Endodermal cell (in vitro differentiated cells): ENCODE measurements at regions not wholly inside any gene's neighbourhood (a gene's known extent, or its start where the extent isn't known, plus 50 kb on each side); places are given as distances from the start of the nearest gene placed in this dataset.

Source experiments
- DNase-seq: peaks from one replicate; pipeline ENCODE4 v3.0.0-alpha.2; 2017
- H3K27ac ChIP-seq: 2 replicates; pipeline ENCODE4 v1.5.1; 2013; ENCODE audit warnings: mild to moderate bottlenecking, low read depth, low read length, moderate library complexity
- H3K27me3 ChIP-seq: 2 replicates; pipeline ENCODE4 v1.6.1; 2013; ENCODE audit warnings: mild to moderate bottlenecking, low read length, moderate library complexity; ENCODE audit not compliant: insufficient read depth, control insufficient read depth, poor library complexity, severe bottlenecking
- H3K36me3 ChIP-seq: 2 replicates; pipeline ENCODE4 v1.7.0; 2013; ENCODE audit warnings: mild to moderate bottlenecking, low read length, moderate library complexity; ENCODE audit not compliant: control insufficient read depth, insufficient read depth
- H3K4me1 ChIP-seq: one replicate; pipeline ENCODE4 v1.7.0; 2013; ENCODE audit warnings: low read length; ENCODE audit not compliant: control insufficient read depth, insufficient read depth
- H3K4me3 ChIP-seq: 2 replicates; pipeline ENCODE4 v1.5.1; 2013; ENCODE audit warnings: mild to moderate bottlenecking, low read length, moderate library complexity
- H3K9ac ChIP-seq: 2 replicates; pipeline ENCODE4 v1.6.1; 2013; ENCODE audit warnings: mild to moderate bottlenecking, low read length, moderate library complexity; ENCODE audit not compliant: poor library complexity, severe bottlenecking; ENCODE audit errors: extremely low read depth
- H3K9me3 ChIP-seq: 2 replicates; pipeline ENCODE4 v1.6.1; 2013; ENCODE audit warnings: mild to moderate bottlenecking, low read length, moderate library complexity; ENCODE audit not compliant: control insufficient read depth
- H3K27ac Mint-ChIP-seq: 2 replicates; pipeline ENCODE4 v1.8.0; 2020; ENCODE audit warnings: mixed read lengths
- H3K27me3 Mint-ChIP-seq: 2 replicates; pipeline ENCODE4 v1.8.0; 2021; ENCODE audit warnings: mild to moderate bottlenecking, mixed read lengths; ENCODE audit not compliant: insufficient read depth
- H3K36me3 Mint-ChIP-seq: 2 replicates; pipeline ENCODE4 v1.8.0; 2020; ENCODE audit warnings: low read depth, mixed read lengths
- H3K4me1 Mint-ChIP-seq: 2 replicates; pipeline ENCODE4 v1.8.0; 2020; ENCODE audit warnings: mixed read lengths
- H3K4me3 Mint-ChIP-seq: 2 replicates; pipeline ENCODE4 v1.8.0; 2020; ENCODE audit warnings: mild to moderate bottlenecking, moderate library complexity, mixed read lengths
- H3K9me3 Mint-ChIP-seq: 2 replicates; pipeline ENCODE4 v1.8.0; 2020; ENCODE audit warnings: mild to moderate bottlenecking, mixed read lengths
- CTCF ChIP-seq: fragments of 200-600 bp; sonication (generic); conservative IDR thresholded peaks from 2 replicates; pipeline ENCODE4 v1.5.0; 2021; ENCODE audit warnings: antibody characterized with exemption, mild to moderate bottlenecking
- WGBS, 2 experiments: methylation state at CpG; one replicate each; pipeline versions ENCODE4 v1.1.5 to v1.1.7; 2013; ENCODE audit warnings: missing lambda C conversion rate in 2 of 2, mixed read lengths in 1 of 2; ENCODE audit not compliant: insufficient coverage in 1 of 2, insufficient read length in 1 of 2; 5-methylcytosine and 5-hydroxymethylcytosine counted together

- Mint-ChIP-seq H3K9me3 (no peaks in the 10 kb centered on the region), H3K36me3 (no peaks in the 10 kb centered on the region), H3K4me1 (no peaks in the 10 kb centered on the region), H3K27me3 (no peaks in the 10 kb centered on the region), H3K27ac (no peak overlapping the region), H3K4me3 (no peak overlapping the region)
- no peak for TF ChIP-seq CTCF
- H3K4me3 ChIP-seq = no peak overlapping the region
- no peak overlapping the region for H3K9ac ChIP-seq
- H3K9me3 ChIP-seq = no peaks in the 10 kb centered on the region
- no peaks in the 10 kb centered on the region for H3K27me3 ChIP-seq
- WGBS, 2 experiments = 83 to 86% methylated on average over 1 of the region's 1 CpG
- DNase-seq = no peak
- H3K36me3 ChIP-seq = no peaks in the 10 kb centered on the region
- no peaks in the 10 kb centered on the region for H3K4me1 ChIP-seq
- no peak overlapping the region for H3K27ac ChIP-seq
Observed at GRCh38 chr2:34980689-34981088, 1374.9 kb upstream of the CRIM1 start.

- Mint-ChIP-seq H3K4me3 (no peak overlapping the region), H3K36me3 (no peaks in the 10 kb centered on the region), H3K27me3 (no peaks in the 10 kb centered on the region), H3K4me1 (no peaks in the 10 kb centered on the region), H3K27ac (no peak overlapping the region), H3K9me3 (no peaks in the 10 kb centered on the region)
- H3K9ac ChIP-seq = no peak overlapping the region
- H3K27me3 ChIP-seq = no peaks in the 10 kb centered on the region
- no peak overlapping the region for H3K4me3 ChIP-seq
- DNase-seq = no peak
- no peaks in the 10 kb centered on the region for H3K9me3 ChIP-seq
- TF ChIP-seq CTCF = peak; percentile 26
- H3K36me3 ChIP-seq = no peaks in the 10 kb centered on the region
- no peak overlapping the region for H3K27ac ChIP-seq
- no peaks in the 10 kb centered on the region for H3K4me1 ChIP-seq
- 92 to 94% methylated on average over 3 to 8 of the region's 8 CpGs for WGBS, 2 experiments
Observed at GRCh38 chr2:34979148-34979547, 1376.4 kb upstream of the CRIM1 start.

GRCh38 chr2:34961822-34962221, 1362.7 kb upstream of the FAM98A start:
- H3K27ac Mint-ChIP-seq = no peak overlapping the region
- no peaks in the 10 kb centered on the region for H3K36me3 Mint-ChIP-seq
- peaks cover 4% of the 10 kb centered on the region for H3K4me1 Mint-ChIP-seq
- WGBS, 2 experiments = 89% methylated on average over 3 of the region's 3 CpGs; no CpG with 5 or more reads in 1 of the 2 experiments
- no peak for TF ChIP-seq CTCF
- no peaks in the 10 kb centered on the region for H3K27me3 Mint-ChIP-seq
- H3K4me1 ChIP-seq = no peaks in the 10 kb centered on the region
- no peak overlapping the region for H3K9ac ChIP-seq
- no peaks in the 10 kb centered on the region for H3K27me3 ChIP-seq
- no peaks in the 10 kb centered on the region for H3K9me3 Mint-ChIP-seq
- H3K36me3 ChIP-seq = no peaks in the 10 kb centered on the region
- H3K4me3 ChIP-seq = no peak overlapping the region
- H3K27ac ChIP-seq = no peak overlapping the region
- H3K4me3 Mint-ChIP-seq = no peak overlapping the region
- no peaks in the 10 kb centered on the region for H3K9me3 ChIP-seq
- no peak for DNase-seq
